ENCODE measurements at regions not wholly inside any gene's neighbourhood (a gene's known extent, or its start where the extent isn't known, plus 50 kb on each side); places are given as distances from the start of the nearest gene placed in this dataset.

DNA sequence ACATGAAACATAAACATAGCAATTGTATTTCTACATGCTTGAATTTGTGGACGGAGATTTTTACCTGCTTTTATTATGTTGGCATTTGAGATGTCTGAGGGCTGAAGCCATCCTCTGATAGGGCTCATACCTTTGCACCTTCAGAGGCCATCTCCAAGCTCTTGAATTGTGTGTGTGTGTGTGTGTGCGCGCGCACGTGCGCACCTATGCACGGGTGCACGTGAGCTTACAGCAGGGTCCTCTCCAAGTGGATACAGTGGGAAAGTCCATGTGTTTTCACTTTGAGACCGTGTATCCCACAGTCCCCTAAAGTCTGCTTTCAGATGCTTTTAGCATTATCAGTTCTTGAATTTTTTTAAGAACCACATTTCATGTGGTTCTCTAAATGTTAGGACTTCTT lies 178.6 kb downstream of the RAB11FIP2 start (continued):
- no peak for TF ChIP-seq ELF1 (IDR thresholded peaks at IDR 0.05; ENCODE audit: borderline replicate concordance, low read depth)

DNA sequence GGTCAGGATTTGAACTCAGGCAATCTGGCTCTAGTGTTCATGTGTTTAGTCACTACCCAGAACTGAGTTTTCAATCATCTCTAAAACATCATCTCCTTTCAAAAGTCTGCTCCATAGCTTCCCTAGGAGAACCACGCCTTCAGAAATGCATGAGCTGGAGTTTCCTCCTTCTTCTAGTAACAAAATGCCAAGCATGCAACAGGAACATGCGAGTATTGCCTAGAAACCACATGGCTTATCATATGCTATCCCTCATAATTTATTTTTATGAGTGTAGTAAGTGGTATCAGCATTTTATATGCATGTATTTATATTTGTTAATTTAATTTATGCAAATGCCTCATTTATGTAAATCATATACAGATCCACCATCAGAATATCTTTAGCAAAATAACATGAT lies 170.9 kb downstream of the RAB11FIP2 start:
- Histone ChIP-seq H4K20me1 (ENCODE audit: insufficient read depth) (no peaks in the 10 kb centered on the region), H3K4me1 (ENCODE audit: control insufficient read depth in 1 of 2, insufficient read depth in 2 of 2, low read length in 2 of 2) (no peaks in the 10 kb centered on the region), H3K4me3 (replicated peaks in 1 of 2; ENCODE audit: low read depth in 1 of 2, low read length in 2 of 2) (no peak overlapping the region), H3K4me2 (ENCODE audit: low read length) (no peak overlapping the region), H2AFZ (ENCODE audit: low read depth, low read length, poor library complexity, severe bottlenecking) (no peak overlapping the region), H3K9me3 (ENCODE audit: control insufficient read depth in 1 of 2, insufficient read depth in 1 of 2, low read depth in 1 of 2, low read length in 2 of 2) (no peaks in the 10 kb centered on the region), H3K36me3 (ENCODE audit: control insufficient read depth in 1 of 2, insufficient read depth in 2 of 2, low read length in 2 of 2) (no peaks in the 10 kb centered on the region), H3K27ac (ENCODE audit: low read depth, low read length) (no peak overlapping the region), H3K9ac (ENCODE audit: low read length) (no peak overlapping the region), H3K27me3 (ENCODE audit: insufficient read depth, low read length) (peaks cover 53% of the 10 kb centered on the region), H3K79me2 (ENCODE audit: insufficient read depth, low read length) (no peaks in the 10 kb centered on the region), H3K9me2 (ENCODE audit: insufficient read depth) (no peaks in the 10 kb centered on the region)
- intact Hi-C loops (cut with micrococcal nuclease) = no loop called here
- no peak for ATAC-seq
- DNase-seq (ENCODE audit: low read depth, low spot score) = no peak
- ChIA-PET POLR2A (no interaction called here), CTCF (no interaction called here), RAD21 (ENCODE audit: low non-redundant PET in 1 of 2, low total read pairs in 2 of 2, uncharacterized antibody in 2 of 2, unreplicated experiment in 2 of 2) (no interaction called here)
- no peak for TF ChIP-seq SRF (IDR thresholded peaks at IDR 0.05; ENCODE audit: low read depth)
- no peak for TF ChIP-seq FOSL1 (IDR thresholded peaks at IDR 0.05; ENCODE audit: low read depth)
- no peak for TF ChIP-seq CBX3 (IDR thresholded peaks at IDR 0.05; ENCODE audit: low read depth)
- TF ChIP-seq EZH2phosphoT487 (IDR thresholded peaks at IDR 0.05; ENCODE audit: borderline replicate concordance) = no peak
- TF ChIP-seq, protein P1, sequence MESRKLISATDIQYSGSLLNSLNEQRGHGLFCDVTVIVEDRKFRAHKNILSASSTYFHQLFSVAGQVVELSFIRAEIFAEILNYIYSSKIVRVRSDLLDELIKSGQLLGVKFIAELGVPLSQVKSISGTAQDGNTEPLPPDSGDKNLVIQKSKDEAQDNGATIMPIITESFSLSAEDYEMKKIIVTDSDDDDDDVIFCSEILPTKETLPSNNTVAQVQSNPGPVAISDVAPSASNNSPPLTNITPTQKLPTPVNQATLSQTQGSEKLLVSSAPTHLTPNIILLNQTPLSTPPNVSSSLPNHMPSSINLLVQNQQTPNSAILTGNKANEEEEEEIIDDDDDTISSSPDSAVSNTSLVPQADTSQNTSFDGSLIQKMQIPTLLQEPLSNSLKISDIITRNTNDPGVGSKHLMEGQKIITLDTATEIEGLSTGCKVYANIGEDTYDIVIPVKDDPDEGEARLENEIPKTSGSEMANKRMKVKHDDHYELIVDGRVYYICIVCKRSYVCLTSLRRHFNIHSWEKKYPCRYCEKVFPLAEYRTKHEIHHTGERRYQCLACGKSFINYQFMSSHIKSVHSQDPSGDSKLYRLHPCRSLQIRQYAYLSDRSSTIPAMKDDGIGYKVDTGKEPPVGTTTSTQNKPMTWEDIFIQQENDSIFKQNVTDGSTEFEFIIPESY (IDR thresholded peaks at IDR 0.05; ENCODE audit: extremely low read depth, insufficient replicate concordance, low read length) = no peak
- TF ChIP-seq ELF1 (IDR thresholded peaks at IDR 0.05; ENCODE audit: borderline replicate concordance, low read depth) = no peak
- TF ChIP-seq YY1 (IDR thresholded peaks at IDR 0.05; ENCODE audit: extremely low read depth, insufficient replicate concordance, low read depth, low read length) = no peak
- TF ChIP-seq POLR2A (IDR thresholded peaks at IDR 0.05; ENCODE audit: borderline replicate concordance, extremely low read depth, insufficient read depth, insufficient read length) = no peak
- TF ChIP-seq RAD21 (IDR thresholded peaks at IDR 0.05; ENCODE audit: low read depth) = no peak
- TF ChIP-seq SIN3A (IDR thresholded peaks at IDR 0.05; ENCODE audit: low read depth) = no peak
- TF ChIP-seq, protein P2, sequence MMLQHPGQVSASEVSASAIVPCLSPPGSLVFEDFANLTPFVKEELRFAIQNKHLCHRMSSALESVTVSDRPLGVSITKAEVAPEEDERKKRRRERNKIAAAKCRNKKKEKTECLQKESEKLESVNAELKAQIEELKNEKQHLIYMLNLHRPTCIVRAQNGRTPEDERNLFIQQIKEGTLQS (IDR thresholded peaks at IDR 0.05) = no peak
- no peak for TF ChIP-seq EZH2 (IDR thresholded peaks at IDR 0.05)
- TF ChIP-seq EGR1 (IDR thresholded peaks at IDR 0.05; ENCODE audit: low read depth) = no peak
- TF ChIP-seq, protein P3, sequence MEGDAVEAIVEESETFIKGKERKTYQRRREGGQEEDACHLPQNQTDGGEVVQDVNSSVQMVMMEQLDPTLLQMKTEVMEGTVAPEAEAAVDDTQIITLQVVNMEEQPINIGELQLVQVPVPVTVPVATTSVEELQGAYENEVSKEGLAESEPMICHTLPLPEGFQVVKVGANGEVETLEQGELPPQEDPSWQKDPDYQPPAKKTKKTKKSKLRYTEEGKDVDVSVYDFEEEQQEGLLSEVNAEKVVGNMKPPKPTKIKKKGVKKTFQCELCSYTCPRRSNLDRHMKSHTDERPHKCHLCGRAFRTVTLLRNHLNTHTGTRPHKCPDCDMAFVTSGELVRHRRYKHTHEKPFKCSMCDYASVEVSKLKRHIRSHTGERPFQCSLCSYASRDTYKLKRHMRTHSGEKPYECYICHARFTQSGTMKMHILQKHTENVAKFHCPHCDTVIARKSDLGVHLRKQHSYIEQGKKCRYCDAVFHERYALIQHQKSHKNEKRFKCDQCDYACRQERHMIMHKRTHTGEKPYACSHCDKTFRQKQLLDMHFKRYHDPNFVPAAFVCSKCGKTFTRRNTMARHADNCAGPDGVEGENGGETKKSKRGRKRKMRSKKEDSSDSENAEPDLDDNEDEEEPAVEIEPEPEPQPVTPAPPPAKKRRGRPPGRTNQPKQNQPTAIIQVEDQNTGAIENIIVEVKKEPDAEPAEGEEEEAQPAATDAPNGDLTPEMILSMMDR (IDR thresholded peaks at IDR 0.05 in 2 of 3, conservative IDR thresholded peaks at IDR 0.05 in 1 of 3; ENCODE audit: borderline replicate concordance in 1 of 3, insufficient read depth in 1 of 3, low read depth in 2 of 3, low read length in 2 of 3) = no peak
- no peak for TF ChIP-seq ZFX (IDR thresholded peaks at IDR 0.05)
- TF ChIP-seq ZNF274 (IDR thresholded peaks at IDR 0.05; ENCODE audit: low read depth, low read length) = no peak
- no TSS peak for BruUV-seq (replicated peaks)
